Panc1 (cell line): ENCODE measurements at regions not wholly inside any gene's neighbourhood (a gene's known extent, or its start where the extent isn't known, plus 50 kb on each side); places are given as distances from the start of the nearest gene placed in this dataset.

Experiments used
- ATAC-seq: fragments of 200-7000 bp; cut with Tn5 transposase; 2 replicates; pipeline ENCODE4 v1.9.1; 2020; ENCODE audit warnings: mild to moderate bottlenecking, moderate library complexity
- BruUV-seq: library from RNA; stranded (reverse); fragments of 400-500 nt; replicated peaks from 2 replicates; lab custom pipeline; 2021; lab: Mats Ljungman, UMichigan
- CTCF ChIA-PET: fragments of 300-600 bp; sonication (Branson Sonifier 250); formaldehyde crosslinking; loops from one replicate; lab custom pipeline; 2022; ENCODE audit warnings: antibody characterized with exemption; lab: Charles Lee
- POLR2A ChIA-PET: fragments of 300-600 bp; sonication (Branson Sonifier 250); formaldehyde crosslinking; loops from one replicate; lab custom pipeline; 2022; ENCODE audit warnings: antibody characterized with exemption; lab: Charles Lee
- DNase-seq: peaks from one replicate; pipeline ENCODE4 v3.0.0-alpha.2; 2010; ENCODE audit warnings: low read depth, low spot score
- H3K27ac ChIP-seq: 2 replicates; pipeline ENCODE4 v1.5.1; 2011; ENCODE audit warnings: mild to moderate bottlenecking, low read length, inconsistent platforms
- H3K27me3 ChIP-seq: fragments of 200-500 bp; sonication (Bioruptor generic); 2 replicates; pipeline ENCODE4 v1.6.0; 2014; ENCODE audit warnings: low read length, inconsistent platforms; ENCODE audit not compliant: control insufficient read depth, insufficient read depth
- H3K36me3 ChIP-seq: fragments of 200-500 bp; sonication (Bioruptor generic); 2 replicates; pipeline ENCODE4 v1.5.1; 2014; ENCODE audit warnings: inconsistent platforms, mild to moderate bottlenecking, low read length, moderate library complexity; ENCODE audit not compliant: control insufficient read depth, insufficient read depth
- H3K4me1 ChIP-seq: 2 replicates; pipeline ENCODE4 v1.5.1; 2011; ENCODE audit warnings: inconsistent platforms, mild to moderate bottlenecking, low read length, moderate library complexity; ENCODE audit not compliant: control insufficient read depth, insufficient read depth
- H3K4me3 ChIP-seq, 2 experiments: 2 replicates each; pipeline ENCODE4 v1.5.1; 2011 to 2012; ENCODE audit warnings: low read depth in 2 of 2, low read length in 2 of 2, mild to moderate bottlenecking in 2 of 2, inconsistent platforms in 1 of 2, moderate library complexity in 1 of 2
- H3K9me3 ChIP-seq: fragments of 200-500 bp; sonication (Bioruptor generic); 2 replicates; pipeline ENCODE4 v1.5.1; 2014; ENCODE audit warnings: low read depth, mild to moderate bottlenecking, inconsistent platforms, low read length, moderate library complexity; ENCODE audit not compliant: control insufficient read depth, insufficient read depth
- POLR2AphosphoS5 ChIP-seq: IDR thresholded peaks from 2 replicates; pipeline ENCODE4 v1.6.1; 2012; ENCODE audit warnings: mild to moderate bottlenecking, low read depth, low read length, moderate library complexity
- SIN3A ChIP-seq: IDR thresholded peaks from 2 replicates; pipeline ENCODE4 v1.6.1; 2012; ENCODE audit warnings: low read depth, mild to moderate bottlenecking, low read length, moderate library complexity, borderline replicate concordance; ENCODE audit not compliant: insufficient read depth
- TCF7L2 ChIP-seq: IDR thresholded peaks from 2 replicates; pipeline ENCODE4 v1.6.1; 2011; ENCODE audit warnings: mild to moderate bottlenecking, low read depth, low read length, inconsistent platforms
- in situ Hi-C: cut with HindIII; loops from 2 replicates; pipeline ENCODE4 v1.10.0; 2016; ENCODE audit warnings: low sequenced_read_pairs, low pct_unique_long_range_greater_than_20kb
- intact Hi-C: fragments of 100-400 bp; cut with micrococcal nuclease; formaldehyde crosslinking; loops from one replicate; pipeline ENCODE4 v1.10.0; 2022; ENCODE audit not compliant: unreplicated experiment
- TF ChIP-seq, protein P1 (sequence below), 2 experiments: IDR thresholded peaks; 2 replicates each; pipeline ENCODE4 v1.6.1; 2011 to 2012; ENCODE audit warnings: low read depth in 2 of 2, control low read depth in 1 of 2, low read length in 1 of 2, mild to moderate bottlenecking in 1 of 2, moderate library complexity in 1 of 2; ENCODE audit not compliant: insufficient read depth in 1 of 2
- TF ChIP-seq, protein P2 (sequence below): fragments of 450-650 bp; IDR thresholded peaks from 2 replicates; pipeline ENCODE4 v1.5.1; 2017; ENCODE audit warnings: mild to moderate bottlenecking

DNA sequence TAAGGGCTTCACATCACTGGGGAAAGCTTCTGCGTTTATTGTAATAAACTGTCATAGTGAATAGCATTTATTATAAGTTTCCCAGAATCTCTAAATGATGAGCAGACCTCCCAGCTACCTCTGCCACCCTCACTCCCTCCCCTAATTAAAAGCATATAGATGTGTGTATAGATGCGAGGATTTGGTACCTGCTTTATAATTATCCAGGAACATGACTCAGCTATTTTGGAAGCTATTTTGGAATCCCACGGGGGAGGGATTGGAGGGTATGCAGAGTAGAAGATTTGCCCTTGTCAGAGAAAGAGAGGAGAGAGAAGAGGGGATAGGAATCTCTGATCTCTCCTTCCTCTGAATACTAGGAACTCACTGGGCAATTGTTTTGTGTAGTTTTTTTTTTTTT, 455.3 kb downstream of the ADRA2A start:
- no peaks in the 10 kb centered on the region for H3K36me3 ChIP-seq
- DNase-seq (no peak), ATAC-seq (no peak)
- intact Hi-C loops (no loop called here), in situ Hi-C loops (no loop called here)
- H3K27me3 ChIP-seq = no peaks in the 10 kb centered on the region
- H3K27ac ChIP-seq = no peak overlapping the region
- ChIA-PET CTCF (interaction anchor here (0.7 kb wide), 1 partner anchor 1947 kb away, joined by 3 read pairs; no protein-coding TSS in a partner anchor), POLR2A (no interaction called here)
- peaks cover 3% of the 10 kb centered on the region; the same call in 1 of the 2 replicates for H3K9me3 ChIP-seq
- no TSS peak for BruUV-seq
- no peak overlapping the region for H3K4me3 ChIP-seq
- TF ChIP-seq, protein P1, sequence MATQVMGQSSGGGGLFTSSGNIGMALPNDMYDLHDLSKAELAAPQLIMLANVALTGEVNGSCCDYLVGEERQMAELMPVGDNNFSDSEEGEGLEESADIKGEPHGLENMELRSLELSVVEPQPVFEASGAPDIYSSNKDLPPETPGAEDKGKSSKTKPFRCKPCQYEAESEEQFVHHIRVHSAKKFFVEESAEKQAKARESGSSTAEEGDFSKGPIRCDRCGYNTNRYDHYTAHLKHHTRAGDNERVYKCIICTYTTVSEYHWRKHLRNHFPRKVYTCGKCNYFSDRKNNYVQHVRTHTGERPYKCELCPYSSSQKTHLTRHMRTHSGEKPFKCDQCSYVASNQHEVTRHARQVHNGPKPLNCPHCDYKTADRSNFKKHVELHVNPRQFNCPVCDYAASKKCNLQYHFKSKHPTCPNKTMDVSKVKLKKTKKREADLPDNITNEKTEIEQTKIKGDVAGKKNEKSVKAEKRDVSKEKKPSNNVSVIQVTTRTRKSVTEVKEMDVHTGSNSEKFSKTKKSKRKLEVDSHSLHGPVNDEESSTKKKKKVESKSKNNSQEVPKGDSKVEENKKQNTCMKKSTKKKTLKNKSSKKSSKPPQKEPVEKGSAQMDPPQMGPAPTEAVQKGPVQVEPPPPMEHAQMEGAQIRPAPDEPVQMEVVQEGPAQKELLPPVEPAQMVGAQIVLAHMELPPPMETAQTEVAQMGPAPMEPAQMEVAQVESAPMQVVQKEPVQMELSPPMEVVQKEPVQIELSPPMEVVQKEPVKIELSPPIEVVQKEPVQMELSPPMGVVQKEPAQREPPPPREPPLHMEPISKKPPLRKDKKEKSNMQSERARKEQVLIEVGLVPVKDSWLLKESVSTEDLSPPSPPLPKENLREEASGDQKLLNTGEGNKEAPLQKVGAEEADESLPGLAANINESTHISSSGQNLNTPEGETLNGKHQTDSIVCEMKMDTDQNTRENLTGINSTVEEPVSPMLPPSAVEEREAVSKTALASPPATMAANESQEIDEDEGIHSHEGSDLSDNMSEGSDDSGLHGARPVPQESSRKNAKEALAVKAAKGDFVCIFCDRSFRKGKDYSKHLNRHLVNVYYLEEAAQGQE (IDR thresholded peaks at IDR 0.05; ENCODE audit: insufficient read depth in 1 of 2, low read depth in 2 of 2, low read length in 1 of 2) = no peak
- TF ChIP-seq SIN3A (no peak), TCF7L2 (no peak), POLR2AphosphoS5 (no peak)
- TF ChIP-seq, protein P2, sequence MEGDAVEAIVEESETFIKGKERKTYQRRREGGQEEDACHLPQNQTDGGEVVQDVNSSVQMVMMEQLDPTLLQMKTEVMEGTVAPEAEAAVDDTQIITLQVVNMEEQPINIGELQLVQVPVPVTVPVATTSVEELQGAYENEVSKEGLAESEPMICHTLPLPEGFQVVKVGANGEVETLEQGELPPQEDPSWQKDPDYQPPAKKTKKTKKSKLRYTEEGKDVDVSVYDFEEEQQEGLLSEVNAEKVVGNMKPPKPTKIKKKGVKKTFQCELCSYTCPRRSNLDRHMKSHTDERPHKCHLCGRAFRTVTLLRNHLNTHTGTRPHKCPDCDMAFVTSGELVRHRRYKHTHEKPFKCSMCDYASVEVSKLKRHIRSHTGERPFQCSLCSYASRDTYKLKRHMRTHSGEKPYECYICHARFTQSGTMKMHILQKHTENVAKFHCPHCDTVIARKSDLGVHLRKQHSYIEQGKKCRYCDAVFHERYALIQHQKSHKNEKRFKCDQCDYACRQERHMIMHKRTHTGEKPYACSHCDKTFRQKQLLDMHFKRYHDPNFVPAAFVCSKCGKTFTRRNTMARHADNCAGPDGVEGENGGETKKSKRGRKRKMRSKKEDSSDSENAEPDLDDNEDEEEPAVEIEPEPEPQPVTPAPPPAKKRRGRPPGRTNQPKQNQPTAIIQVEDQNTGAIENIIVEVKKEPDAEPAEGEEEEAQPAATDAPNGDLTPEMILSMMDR = no peak
- no peaks in the 10 kb centered on the region for H3K4me1 ChIP-seq

DNA sequence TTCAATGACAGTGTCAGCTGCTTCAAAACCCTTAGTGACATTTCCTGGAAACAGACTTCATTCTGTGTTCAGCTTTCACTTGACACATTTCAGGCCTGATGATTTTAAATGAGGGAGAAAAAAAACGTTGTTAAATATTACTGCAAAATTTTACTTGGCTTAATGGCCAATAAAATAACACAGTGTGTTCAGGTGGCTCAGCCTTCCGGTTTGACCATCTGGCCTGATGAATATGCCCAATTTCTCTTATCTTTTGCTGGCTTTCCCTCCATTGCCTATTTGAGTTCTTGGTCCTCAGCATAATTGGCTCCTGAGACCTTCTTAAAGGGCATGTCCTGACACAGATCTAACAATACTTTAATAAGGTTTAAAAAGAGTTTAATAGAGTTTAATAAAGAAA, 462.4 kb downstream of the ADRA2A start:
- Histone ChIP-seq H3K9me3 (no peaks in the 10 kb centered on the region), H3K4me3 (no peak overlapping the region), H3K4me1 (no peaks in the 10 kb centered on the region), H3K36me3 (no peaks in the 10 kb centered on the region), H3K27me3 (no peaks in the 10 kb centered on the region), H3K27ac (no peak overlapping the region)
- DNase-seq (no peak), ATAC-seq (no peak)
- CTCF ChIA-PET = no interaction called here
- intact Hi-C loops = no loop called here
- POLR2A ChIA-PET = no interaction called here
- TF ChIP-seq, protein P2 = no peak
- no peak for TF ChIP-seq SIN3A
- no TSS peak for BruUV-seq
- in situ Hi-C loops = no loop called here
